ENCODE measurements at regions not wholly inside any gene's neighbourhood (a gene's known extent, or its start where the extent isn't known, plus 50 kb on each side); places are given as distances from the start of the nearest gene placed in this dataset.
"Not testable (repeated sequence)": the region's sequence is repeated elsewhere in the genome, so short reads cannot be mapped to it uniquely, and the experiment has no call there.

- Histone ChIP-seq H3K79me2 (ENCODE audit: insufficient read depth, low read length) (no peaks in the 10 kb centered on the region), H3K4me1 (ENCODE audit: insufficient read depth, low read length, poor library complexity, severe bottlenecking) (no peaks in the 10 kb centered on the region), H3F3A (ENCODE audit: low read depth) (no peaks in the 10 kb centered on the region), H3K36me3 (ENCODE audit: insufficient read depth, low read length) (no peaks in the 10 kb centered on the region), H3K9me2 (replicated peaks; ENCODE audit: low read depth, low read length) (no peaks in the 10 kb centered on the region), H4K20me1 (ENCODE audit: insufficient read depth, low read length, poor library complexity, severe bottlenecking) (no peaks in the 10 kb centered on the region), H2AFZ (ENCODE audit: low read length) (no peak overlapping the region), H3K27me3 (ENCODE audit: insufficient read depth, low read length, poor library complexity, severe bottlenecking) (no peaks in the 10 kb centered on the region), H3K9ac (ENCODE audit: low read depth, low read length, poor library complexity, severe bottlenecking) (no peak overlapping the region), H3K9me3 (ENCODE audit: insufficient read depth, low read depth, low read length) (no peaks in the 10 kb centered on the region), H3K4me3 (ENCODE audit: low read length, poor library complexity, severe bottlenecking) (no peak overlapping the region), H3K4me2 (ENCODE audit: low read depth, low read length, poor library complexity, severe bottlenecking) (no peak overlapping the region)
- TF ChIP-seq CTCF (conservative IDR thresholded peaks at IDR 0.05; ENCODE audit: low read length) (no peak), EZH2phosphoT487 (IDR thresholded peaks at IDR 0.05; ENCODE audit: borderline replicate concordance) (no peak)
These were observed 162.0 kb downstream of the TEX36 start for GRCh38 chr10:125520968-125521367.

- not testable (repeated sequence) for H3K9ac ChIP-seq (ENCODE audit: low read depth, low read length, poor library complexity, severe bottlenecking); H3K79me2 ChIP-seq (ENCODE audit: insufficient read depth, low read length); H3K27me3 ChIP-seq (ENCODE audit: insufficient read depth, low read length, poor library complexity, severe bottlenecking)
These were observed 164.6 kb downstream of the TEX36 start for GRCh38 chr10:125518397-125518796.

GRCh38 chr10:125515571-125515970 is 167.4 kb downstream of the TEX36 start:
- Histone ChIP-seq H3K4me3 (ENCODE audit: low read length, poor library complexity, severe bottlenecking) (no peak overlapping the region), H3K79me2 (ENCODE audit: insufficient read depth, low read length) (no peaks in the 10 kb centered on the region), H3K4me2 (ENCODE audit: low read depth, low read length, poor library complexity, severe bottlenecking) (no peak overlapping the region), H3K27me3 (ENCODE audit: insufficient read depth, low read length, poor library complexity, severe bottlenecking) (no peaks in the 10 kb centered on the region), H3K36me3 (ENCODE audit: insufficient read depth, low read length) (no peaks in the 10 kb centered on the region), H3K9me2 (replicated peaks; ENCODE audit: low read depth, low read length) (no peaks in the 10 kb centered on the region), H3K9me3 (ENCODE audit: insufficient read depth, low read depth, low read length) (no peaks in the 10 kb centered on the region), H3K4me1 (ENCODE audit: insufficient read depth, low read length, poor library complexity, severe bottlenecking) (no peaks in the 10 kb centered on the region), H3F3A (ENCODE audit: low read depth) (no peaks in the 10 kb centered on the region), H2AFZ (ENCODE audit: low read length) (no peak overlapping the region), H4K20me1 (ENCODE audit: insufficient read depth, low read length, poor library complexity, severe bottlenecking) (no peaks in the 10 kb centered on the region), H3K9ac (ENCODE audit: low read depth, low read length, poor library complexity, severe bottlenecking) (no peak overlapping the region)
- no peak for TF ChIP-seq CTCF (conservative IDR thresholded peaks at IDR 0.05; ENCODE audit: low read length)
- no peak for TF ChIP-seq EZH2phosphoT487 (IDR thresholded peaks at IDR 0.05; ENCODE audit: borderline replicate concordance)

More at GRCh38 chr10:125518397-125518796, 164.6 kb downstream of the TEX36 start:
- not testable (repeated sequence) for H3F3A ChIP-seq (ENCODE audit: low read depth); H3K4me1 ChIP-seq (ENCODE audit: insufficient read depth, low read length, poor library complexity, severe bottlenecking); H3K4me2 ChIP-seq (ENCODE audit: low read depth, low read length, poor library complexity, severe bottlenecking); H3K9me2 ChIP-seq (replicated peaks; ENCODE audit: low read depth, low read length); H3K36me3 ChIP-seq (ENCODE audit: insufficient read depth, low read length); H3K9me3 ChIP-seq (ENCODE audit: insufficient read depth, low read depth, low read length); H4K20me1 ChIP-seq (ENCODE audit: insufficient read depth, low read length, poor library complexity, severe bottlenecking); H2AFZ ChIP-seq (ENCODE audit: low read length); H3K4me3 ChIP-seq (ENCODE audit: low read length, poor library complexity, severe bottlenecking)
